Gastroesophageal sphincter (tissue), 4 donors: ENCODE measurements at regions not wholly inside any gene's neighbourhood (a gene's known extent, or its start where the extent isn't known, plus 50 kb on each side); places are given as distances from the start of the nearest gene placed in this dataset.

ENCODE experiments used
- ATAC-seq: fragments of 150-250 bp; one replicate; pipeline ENCODE4 v1.9.1; 2016; ENCODE audit warnings: mild to moderate bottlenecking, moderate library complexity
- H3K27ac ChIP-seq, 4 donors: fragments of 200-600 bp; sonication (generic) in 3 of 4; 1 replicate in 3 of 4; 2 replicates in 1 of 4; pipeline ENCODE4 v1.5.1; 2016 to 2019
- H3K27me3 ChIP-seq: fragments of 200-600 bp; sonication (generic); one replicate; pipeline ENCODE4 v1.5.1; 2019
- H3K36me3 ChIP-seq, 2 donors: fragments of 200-600 bp; sonication (generic); one replicate each; pipeline ENCODE4 v1.5.1; 2019; ENCODE audit warnings: control low read depth in 1 of 2
- H3K4me1 ChIP-seq, 3 donors: fragments of 200-600 bp; sonication (generic); 1 replicate in 2 of 3; 2 replicates in 1 of 3; pipeline ENCODE4 v1.5.1; 2016 to 2019; ENCODE audit warnings: control low read depth in 2 of 3
- H3K4me3 ChIP-seq, 2 donors: fragments of 200-600 bp; sonication (generic); one replicate each; pipeline ENCODE4 v1.5.1; 2019; ENCODE audit warnings: mild to moderate bottlenecking in 1 of 2, moderate library complexity in 1 of 2
- H3K9me3 ChIP-seq, 3 donors: fragments of 200-600 bp; sonication (generic); one replicate each; pipeline ENCODE4 v1.5.1; 2017 to 2019; ENCODE audit warnings: control low read depth in 2 of 3
- EP300 ChIP-seq: sonication (generic); formaldehyde crosslinking; IDR thresholded peaks from one replicate; pipeline ENCODE4 v1.6.1; 2017; ENCODE audit warnings: antibody characterized with exemption, mild to moderate bottlenecking
- POLR2A ChIP-seq, 2 donors: fragments of 450-650 bp; IDR thresholded peaks; one replicate each; pipeline ENCODE4 v1.6.1; 2017; ENCODE audit warnings: antibody characterized with exemption in 2 of 2, mild to moderate bottlenecking in 2 of 2, moderate library complexity in 1 of 2
- POLR2AphosphoS5 ChIP-seq: sonication (generic); formaldehyde crosslinking; IDR thresholded peaks from one replicate; pipeline ENCODE4 v1.6.1; 2017; ENCODE audit warnings: antibody characterized with exemption
- WGBS, 2 donors: methylation state at CpG; one replicate each; pipeline ENCODE4 v1.1.5; 2018; ENCODE audit warnings: low coverage in 1 of 2; 5-methylcytosine and 5-hydroxymethylcytosine counted together
- TF ChIP-seq, protein P1 (sequence below), 4 experiments: fragments of 200-600 bp in 2 of 4; fragments of 450-650 bp in 2 of 4; sonication (generic) in 1 of 4; IDR thresholded peaks; one replicate each; pipeline ENCODE4 v1.5.1; 2017 to 2019; ENCODE audit warnings: antibody characterized with exemption in 4 of 4, mild to moderate bottlenecking in 2 of 4, moderate library complexity in 2 of 4

DNA sequence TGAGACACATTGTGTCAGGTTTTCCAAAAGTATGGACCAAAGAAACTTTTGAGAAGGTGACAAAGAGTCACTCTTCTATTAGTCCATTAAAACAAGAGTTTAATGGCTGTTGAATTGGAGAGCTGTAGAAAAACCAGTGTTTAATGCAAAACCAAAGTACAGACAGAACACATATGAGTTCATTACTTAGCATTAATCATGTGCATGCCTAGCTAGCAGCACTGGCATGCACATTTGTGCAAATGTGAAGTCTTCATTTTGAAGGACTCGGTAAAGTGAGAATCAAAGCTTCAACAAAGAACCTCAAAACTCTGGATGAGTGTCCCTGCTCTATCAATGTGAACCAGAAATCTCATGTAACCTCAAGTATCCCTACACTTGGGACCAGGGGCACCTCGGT lies 256.3 kb upstream of the PPARGC1A start:
- Histone ChIP-seq H3K36me3 (no peaks in the 10 kb centered on the region), H3K27ac (no peak overlapping the region), H3K4me3 (no peak overlapping the region), H3K27me3 (no peaks in the 10 kb centered on the region), H3K9me3 (no peaks in the 10 kb centered on the region), H3K4me1 (no peaks in the 10 kb centered on the region)
- WGBS, 2 donors, result 83 to 91% methylated on average over 2 of the region's 2 CpGs
- TF ChIP-seq POLR2A (IDR thresholded peaks at IDR 0.05) (no peak), EP300 (no peak), POLR2AphosphoS5 (no peak)
- TF ChIP-seq, protein P1, sequence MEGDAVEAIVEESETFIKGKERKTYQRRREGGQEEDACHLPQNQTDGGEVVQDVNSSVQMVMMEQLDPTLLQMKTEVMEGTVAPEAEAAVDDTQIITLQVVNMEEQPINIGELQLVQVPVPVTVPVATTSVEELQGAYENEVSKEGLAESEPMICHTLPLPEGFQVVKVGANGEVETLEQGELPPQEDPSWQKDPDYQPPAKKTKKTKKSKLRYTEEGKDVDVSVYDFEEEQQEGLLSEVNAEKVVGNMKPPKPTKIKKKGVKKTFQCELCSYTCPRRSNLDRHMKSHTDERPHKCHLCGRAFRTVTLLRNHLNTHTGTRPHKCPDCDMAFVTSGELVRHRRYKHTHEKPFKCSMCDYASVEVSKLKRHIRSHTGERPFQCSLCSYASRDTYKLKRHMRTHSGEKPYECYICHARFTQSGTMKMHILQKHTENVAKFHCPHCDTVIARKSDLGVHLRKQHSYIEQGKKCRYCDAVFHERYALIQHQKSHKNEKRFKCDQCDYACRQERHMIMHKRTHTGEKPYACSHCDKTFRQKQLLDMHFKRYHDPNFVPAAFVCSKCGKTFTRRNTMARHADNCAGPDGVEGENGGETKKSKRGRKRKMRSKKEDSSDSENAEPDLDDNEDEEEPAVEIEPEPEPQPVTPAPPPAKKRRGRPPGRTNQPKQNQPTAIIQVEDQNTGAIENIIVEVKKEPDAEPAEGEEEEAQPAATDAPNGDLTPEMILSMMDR (IDR thresholded peaks at IDR 0.05), result no peak
- no peak for ATAC-seq

DNA sequence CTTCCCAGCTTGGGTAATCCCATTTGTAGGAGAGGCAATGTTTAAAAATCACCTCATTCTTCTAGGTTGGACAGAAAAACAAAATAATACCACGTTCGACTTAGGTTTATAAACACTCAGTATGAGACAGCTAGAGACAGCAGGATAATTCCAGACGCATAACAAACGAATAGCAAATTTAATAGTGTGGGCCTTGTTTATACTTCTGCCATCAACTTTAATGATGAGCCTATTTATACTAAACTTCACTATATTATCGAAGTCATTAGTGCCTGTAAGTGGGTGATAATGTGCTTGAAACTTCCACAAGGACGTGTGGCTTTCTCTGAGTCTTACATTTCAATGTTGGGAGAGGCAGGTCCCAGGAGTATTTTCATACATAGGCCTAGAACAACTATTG lies 255.7 kb upstream of the PPARGC1A start:
- no peak for ATAC-seq
- Histone ChIP-seq H3K9me3 (no peaks in the 10 kb centered on the region), H3K36me3 (no peaks in the 10 kb centered on the region), H3K4me3 (no peak overlapping the region), H3K27ac (no peak overlapping the region), H3K27me3 (no peaks in the 10 kb centered on the region), H3K4me1 (no peaks in the 10 kb centered on the region)
- TF ChIP-seq POLR2A (IDR thresholded peaks at IDR 0.05) (no peak), POLR2AphosphoS5 (no peak), EP300 (no peak)
- TF ChIP-seq, protein P1 (IDR thresholded peaks at IDR 0.05), result no peak
- WGBS, 2 donors, result 35 to 65% methylated on average over 6 of the region's 6 CpGs

DNA sequence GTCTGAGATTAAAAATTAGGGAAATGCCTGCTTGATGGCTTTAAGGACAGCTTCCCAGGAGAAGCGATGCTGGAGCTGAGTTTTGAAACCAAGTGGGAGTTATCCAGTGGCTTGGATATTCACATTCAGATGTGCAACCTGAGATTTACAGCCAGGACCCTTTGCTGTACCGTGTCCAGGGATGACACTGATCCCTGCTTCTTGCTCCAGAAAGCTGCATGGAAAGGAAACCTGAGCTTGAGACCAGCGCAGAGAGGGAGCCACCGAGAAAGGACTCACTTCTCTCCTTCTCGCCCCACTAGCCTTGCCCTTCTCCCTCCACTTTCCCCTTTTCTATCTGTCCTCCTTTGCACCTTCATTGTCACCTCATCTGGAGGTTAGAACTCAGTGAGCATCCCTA lies 254.5 kb upstream of the PPARGC1A start:
- H3K27me3 ChIP-seq, result no peaks in the 10 kb centered on the region
- no peaks in the 10 kb centered on the region for H3K9me3 ChIP-seq
- H3K36me3 ChIP-seq, result no peaks in the 10 kb centered on the region
- H3K27ac ChIP-seq, result no peak overlapping the region
- TF ChIP-seq, protein P1 (IDR thresholded peaks at IDR 0.05), result no peak
- TF ChIP-seq POLR2A (IDR thresholded peaks at IDR 0.05) (no peak), EP300 (no peak), POLR2AphosphoS5 (no peak)
- no peak overlapping the region for H3K4me3 ChIP-seq
- no peak for ATAC-seq
- WGBS, 2 donors, result 89 to 94% methylated on average over 3 to 4 of the region's 5 CpGs
- no peaks in the 10 kb centered on the region for H3K4me1 ChIP-seq

DNA sequence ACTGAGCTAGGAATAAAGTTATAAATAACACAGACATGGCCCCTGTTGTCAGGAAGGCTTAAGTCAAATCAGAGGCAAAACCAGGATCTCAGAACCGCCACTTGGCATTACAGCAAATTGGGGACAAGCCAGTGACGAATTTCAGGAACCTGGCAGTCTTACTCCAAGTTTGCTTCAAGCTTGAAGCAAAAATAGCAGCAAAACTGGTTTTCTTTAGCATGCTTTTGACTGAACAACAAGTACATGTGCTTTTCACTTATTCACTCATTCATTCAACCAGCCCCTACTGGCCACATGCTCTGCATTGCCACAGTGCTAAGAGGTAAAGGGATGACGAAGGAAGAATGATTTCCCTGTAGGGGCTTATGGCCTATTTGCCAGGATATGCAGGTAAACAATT lies 253.9 kb upstream of the PPARGC1A start:
- no peaks in the 10 kb centered on the region for H3K4me1 ChIP-seq
- ATAC-seq, result no peak
- H3K4me3 ChIP-seq, result no peak overlapping the region
- no peaks in the 10 kb centered on the region for H3K36me3 ChIP-seq
- no peak overlapping the region for H3K27ac ChIP-seq
- no peaks in the 10 kb centered on the region for H3K9me3 ChIP-seq
- 45 to 61% methylated on average over 3 of the region's 3 CpGs for WGBS, 2 donors
- no peaks in the 10 kb centered on the region for H3K27me3 ChIP-seq
- TF ChIP-seq EP300 (no peak), POLR2A (IDR thresholded peaks at IDR 0.05) (no peak), POLR2AphosphoS5 (no peak)
- TF ChIP-seq, protein P1 (IDR thresholded peaks at IDR 0.05), result no peak

DNA sequence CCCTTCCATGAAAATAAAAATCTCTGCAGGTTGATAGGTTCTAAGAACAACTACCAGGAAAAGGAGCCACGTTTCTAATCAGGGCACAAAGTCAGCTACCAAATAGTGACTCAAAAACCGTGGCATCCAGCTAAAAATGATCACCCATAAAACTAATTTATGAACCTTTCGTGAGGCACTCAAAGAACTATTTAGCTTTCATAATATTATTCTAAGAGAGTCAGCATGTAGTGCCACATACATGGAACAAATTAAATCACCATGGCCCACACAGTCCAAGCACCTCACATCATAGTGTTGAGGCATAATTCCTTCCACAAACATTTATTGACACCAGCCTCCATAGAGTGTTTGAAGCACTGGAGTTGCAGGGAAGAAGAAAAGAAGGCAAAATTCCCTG lies 252.0 kb upstream of the PPARGC1A start:
- no peak for ATAC-seq
- H3K27me3 ChIP-seq, result no peaks in the 10 kb centered on the region
- no peaks in the 10 kb centered on the region for H3K36me3 ChIP-seq
- H3K9me3 ChIP-seq, result no peaks in the 10 kb centered on the region
- no peak overlapping the region for H3K27ac ChIP-seq
- H3K4me3 ChIP-seq, result no peak overlapping the region
- no peaks in the 10 kb centered on the region for H3K4me1 ChIP-seq
- WGBS, 2 donors, result 79 to 95% methylated on average over 2 to 3 of the region's 3 CpGs
- TF ChIP-seq POLR2A (IDR thresholded peaks at IDR 0.05) (no peak), POLR2AphosphoS5 (no peak), EP300 (no peak)
- TF ChIP-seq, protein P1 (IDR thresholded peaks at IDR 0.05), result no peak
